ENCODE measurements at regions not wholly inside any gene's neighbourhood (a gene's known extent, or its start where the extent isn't known, plus 50 kb on each side); places are given as distances from the start of the nearest gene placed in this dataset.

GRCh38 chr1:221328371-221328770, 413.5 kb downstream of the DUSP10 start:
- CTCF ChIA-PET (ENCODE audit: low intra/inter-chr PET ratio, low total read pairs) = no interaction called here
- 60% methylated on average over 2 of the region's 2 CpGs for WGBS (ENCODE audit: low lambda C conversion rate)
- Histone ChIP-seq H3K27me3 (ENCODE audit: control insufficient read depth in 1 of 2, insufficient read depth in 2 of 2, low read length in 2 of 2) (no peaks in the 10 kb centered on the region), H3K4me1 (ENCODE audit: insufficient read depth, low read length) (no peaks in the 10 kb centered on the region), H4K20me1 (ENCODE audit: insufficient read depth, low read length) (no peaks in the 10 kb centered on the region), H3K9me3 (ENCODE audit: low read length) (peaks cover 17% of the 10 kb centered on the region), H3K27ac (ENCODE audit: extremely low read length, insufficient read depth, low read length) (no peak overlapping the region), H3K9ac (ENCODE audit: insufficient read depth, low read depth, low read length) (no peak overlapping the region), H3K79me2 (ENCODE audit: insufficient read depth, low read length) (no peaks in the 10 kb centered on the region), H3K4me3 (replicated peaks in 1 of 3; ENCODE audit: insufficient read depth in 1 of 3, low read depth in 2 of 3, low read length in 3 of 3) (no peak overlapping the region), H3K36me3 (replicated peaks in 1 of 2; ENCODE audit: control insufficient read depth in 1 of 2, insufficient read depth in 2 of 2, low read length in 2 of 2) (no peaks in the 10 kb centered on the region), H3K4me2 (ENCODE audit: low read depth, low read length) (no peak overlapping the region), H2AFZ (ENCODE audit: low read length) (no peak overlapping the region)
- ATAC-seq (no peak), DNase-seq (ENCODE audit: low spot score) (no peak), FAIRE-seq (no peak)
- POLR2A ChIA-PET = no interaction called here
- TF ChIP-seq ZNF619 (CRISPR knock-in tag; IDR thresholded peaks at IDR 0.05) (no peak), ZNF883 (CRISPR knock-in tag; IDR thresholded peaks at IDR 0.05; ENCODE audit: not compliant biosample characterization) (no peak), GATAD2A (CRISPR knock-in tag; IDR thresholded peaks at IDR 0.05) (no peak), SATB2 (CRISPR knock-in tag; IDR thresholded peaks at IDR 0.05) (no peak), ZNF879 (CRISPR knock-in tag; IDR thresholded peaks at IDR 0.05) (no peak), HDAC6 (IDR thresholded peaks at IDR 0.05; ENCODE audit: low read depth, low read length) (no peak), MEIS2 (CRISPR knock-in tag; IDR thresholded peaks at IDR 0.05) (no peak), AKAP8 (CRISPR knock-in tag; IDR thresholded peaks at IDR 0.05) (no peak), ZNF484 (CRISPR knock-in tag; IDR thresholded peaks at IDR 0.05; ENCODE audit: borderline replicate concordance, low read depth) (no peak), ATM (IDR thresholded peaks at IDR 0.05; ENCODE audit: borderline replicate concordance) (no peak)
- intact Hi-C loops (cut with micrococcal nuclease; ENCODE audit: unreplicated experiment) (no loop called here), in situ Hi-C loops (cut with HindIII; ENCODE audit: extremely low pct_ligation_motif_present, low pct_unique_long_range_greater_than_20kb) (no loop called here)
- no TSS peak for BruUV-seq (replicated peaks)

Measured in HepG2 (cell line).